K562 (cell line): ENCODE measurements at regions not wholly inside any gene's neighbourhood (a gene's known extent, or its start where the extent isn't known, plus 50 kb on each side); places are given as distances from the start of the nearest gene placed in this dataset.

ENCODE experiments used
- AFF1 ChIP-seq, 2 experiments: fragments of 450-650 bp; IDR thresholded peaks; 2 replicates each; pipeline ENCODE4 v1.6.1; 2018; ENCODE audit warnings: mild to moderate bottlenecking in 2 of 2, low read depth in 1 of 2; ENCODE audit not compliant: partially characterized antibody in 2 of 2
- ARNT ChIP-seq, 2 experiments: fragments of 450-650 bp; IDR thresholded peaks; 2 replicates each; pipeline ENCODE4 v1.6.1; 2016; ENCODE audit warnings: mild to moderate bottlenecking in 1 of 2
- CBFA2T3 ChIP-seq: fragments of 450-650 bp; IDR thresholded peaks from 2 replicates; pipeline ENCODE4 v1.6.1; 2017
- CBX5 ChIP-seq: IDR thresholded peaks from 2 replicates; pipeline ENCODE4 v1.6.1; 2014; ENCODE audit warnings: low read depth, borderline replicate concordance
- CC2D1A ChIP-seq: fragments of 450-650 bp; IDR thresholded peaks from 2 replicates; pipeline ENCODE4 v1.6.1; 2017; ENCODE audit warnings: mild to moderate bottlenecking
- CCAR2 ChIP-seq: fragments of 200-400 bp; formaldehyde crosslinking; IDR thresholded peaks from 2 replicates; pipeline ENCODE4 v1.6.1; 2017; ENCODE audit warnings: mild to moderate bottlenecking, low read depth, low read length
- CTCFL ChIP-seq: IDR thresholded peaks from 2 replicates; pipeline ENCODE4 v1.6.1; 2011; ENCODE audit warnings: borderline replicate concordance, low read depth, mild to moderate bottlenecking, moderate library complexity, low read length; ENCODE audit not compliant: insufficient read depth, poor library complexity, severe bottlenecking
- DIDO1 ChIP-seq: fragments of 450-650 bp; IDR thresholded peaks from 2 replicates; pipeline ENCODE4 v1.6.1; 2016; ENCODE audit warnings: low read depth, missing biosample characterization, missing genetic modification characterization
- E2F5 ChIP-seq: sonication (generic); formaldehyde crosslinking; IDR thresholded peaks from 2 replicates; pipeline ENCODE4 v1.8.0; 2022; ENCODE audit warnings: mild to moderate bottlenecking, missing genetic modification reagents
- ETV6 ChIP-seq, 3 experiments: fragments of 150-350 bp in 1 of 3; sonication (generic) in 1 of 3; formaldehyde crosslinking in 1 of 3; IDR thresholded peaks; 2 replicates each; pipeline versions ENCODE4 v1.6.1 to v1.8.0; 2014 to 2022; ENCODE audit warnings: borderline replicate concordance in 2 of 3, low read depth in 2 of 3, antibody characterized with exemption in 1 of 3, low read length in 1 of 3, mild to moderate bottlenecking in 1 of 3, missing genetic modification reagents in 1 of 3
- MITF ChIP-seq: IDR thresholded peaks from 2 replicates; pipeline ENCODE4 v1.6.1; 2014; ENCODE audit warnings: antibody characterized with exemption
- POU5F1 ChIP-seq: fragments of 150-350 bp; IDR thresholded peaks from 2 replicates; pipeline ENCODE4 v1.6.1; 2014; ENCODE audit warnings: borderline replicate concordance, low read length, low read depth, mild to moderate bottlenecking; ENCODE audit not compliant: partially characterized antibody
- RFX7 ChIP-seq: fragments of 250-450 bp; sonication (Bioruptor Pico); IDR thresholded peaks from 2 replicates; pipeline ENCODE4 v1.5.1; 2021; ENCODE audit warnings: mild to moderate bottlenecking
- SMARCC2 ChIP-seq: fragments of 450-650 bp; IDR thresholded peaks from 2 replicates; pipeline ENCODE4 v1.6.1; 2017; ENCODE audit warnings: antibody characterized with exemption, moderate library complexity, mild to moderate bottlenecking, low read depth
- TAF9B ChIP-seq: fragments of 450-650 bp; IDR thresholded peaks from 2 replicates; pipeline ENCODE4 v1.6.1; 2018; ENCODE audit warnings: mild to moderate bottlenecking; ENCODE audit not compliant: partially characterized antibody
- U2AF1 ChIP-seq: fragments of 200-400 bp; formaldehyde crosslinking; optimal IDR thresholded peaks from 2 replicates; pipeline ENCODE3; 2017; ENCODE audit warnings: mild to moderate bottlenecking, low read depth, low read length, moderate library complexity
- ZNF253 ChIP-seq: fragments of 250-450 bp; sonication (Bioruptor Pico); conservative IDR thresholded peaks from 2 replicates; pipeline ENCODE4 v1.6.1; 2021; ENCODE audit warnings: mild to moderate bottlenecking
- ZNF280B ChIP-seq: fragments of 250-450 bp; sonication (Bioruptor Pico); IDR thresholded peaks from 2 replicates; pipeline ENCODE4 v1.5.1; 2021; ENCODE audit warnings: mild to moderate bottlenecking
- ZNF354B ChIP-seq: fragments of 250-450 bp; sonication (Bioruptor Pico); IDR thresholded peaks from 2 replicates; pipeline ENCODE4 v1.4.0; 2020
- ZNF778 ChIP-seq: fragments of 450-650 bp; formaldehyde crosslinking; IDR thresholded peaks from 2 replicates; pipeline ENCODE4 v1.4.0; 2020; ENCODE audit warnings: mild to moderate bottlenecking, moderate library complexity

GRCh38 chr17:62162898-62163297, 97.8 kb upstream of the MED13 start (continued):
- TF ChIP-seq CTCFL (no peak), ARNT (IDR thresholded peaks at IDR 0.05) (no peak), ZNF354B (no peak), POU5F1 (no peak), U2AF1 (no peak), ZNF253 (CRISPR knock-in tag) (no peak), ETV6 (IDR thresholded peaks at IDR 0.05; ENCODE audit: borderline replicate concordance in 1 of 2, low read depth in 2 of 2, low read length in 1 of 2) (no peak), ETV6 (CRISPR knock-in tag; IDR thresholded peaks at IDR 0.05; ENCODE audit: borderline replicate concordance) (no peak), AFF1 (IDR thresholded peaks at IDR 0.05; ENCODE audit: low read depth in 1 of 2, partially characterized antibody in 2 of 2) (no peak), E2F5 (CRISPR knock-in tag) (no peak), RFX7 (CRISPR knock-in tag) (no peak), ZNF280B (CRISPR knock-in tag) (no peak), ZNF778 (CRISPR knock-in tag) (no peak), DIDO1 (no peak), MITF (no peak), TAF9B (no peak), SMARCC2 (no peak), CCAR2 (no peak), CBX5 (no peak), CBFA2T3 (peak; percentile 13; the same call in 1 of the 2 replicates), CC2D1A (no peak)
